IPS-18a (cell line): ENCODE measurements at regions not wholly inside any gene's neighbourhood (a gene's known extent, or its start where the extent isn't known, plus 50 kb on each side); places are given as distances from the start of the nearest gene placed in this dataset.

Source experiments
- H3K27ac ChIP-seq: one replicate; pipeline ENCODE4 v1.5.1; 2013; ENCODE audit warnings: low read length
- H3K27me3 ChIP-seq: one replicate; pipeline ENCODE4 v1.6.1; 2013; ENCODE audit warnings: mild to moderate bottlenecking, low read length; ENCODE audit not compliant: control insufficient read depth, insufficient read depth
- H3K36me3 ChIP-seq: one replicate; pipeline ENCODE4 v1.6.1; 2013; ENCODE audit warnings: low read depth, low read length; ENCODE audit not compliant: control insufficient read depth
- H3K4me1 ChIP-seq: one replicate; pipeline ENCODE4 v1.6.1; 2013; ENCODE audit warnings: low read depth, low read length; ENCODE audit not compliant: control insufficient read depth
- H3K4me3 ChIP-seq: one replicate; pipeline ENCODE4 v1.5.1; 2013; ENCODE audit warnings: low read length
- H3K9ac ChIP-seq: one replicate; pipeline ENCODE4 v1.6.1; 2013; ENCODE audit warnings: mild to moderate bottlenecking, low read length, moderate library complexity
- H3K9me3 ChIP-seq: one replicate; pipeline ENCODE4 v1.6.1; 2013; ENCODE audit warnings: low read depth, low read length; ENCODE audit not compliant: control insufficient read depth

DNA sequence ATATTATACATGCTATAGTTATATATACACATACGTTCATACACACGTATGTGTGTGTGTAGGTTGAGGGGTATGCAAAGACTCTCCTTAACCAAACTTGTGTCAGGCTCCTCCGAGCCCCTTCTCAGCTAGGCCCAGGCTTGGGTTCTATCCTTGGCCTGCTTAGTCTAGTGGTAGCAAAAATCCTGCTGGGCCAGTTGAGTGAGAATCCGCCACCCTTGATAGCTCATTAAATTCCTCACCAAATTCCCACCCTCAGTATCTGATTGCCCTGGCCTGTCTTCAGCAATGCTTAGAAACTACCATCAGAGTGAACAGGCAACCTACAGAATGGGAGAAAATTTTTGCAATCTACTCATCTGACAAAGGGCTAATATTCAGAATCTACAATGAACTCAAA is 126.5 kb downstream of the TSN start:
- H3K27ac ChIP-seq, result no peak overlapping the region
- no peaks in the 10 kb centered on the region for H3K36me3 ChIP-seq
- H3K4me3 ChIP-seq, result no peak overlapping the region
- H3K9ac ChIP-seq, result no peak overlapping the region
- no peaks in the 10 kb centered on the region for H3K9me3 ChIP-seq
- H3K4me1 ChIP-seq, result no peaks in the 10 kb centered on the region
- H3K27me3 ChIP-seq, result no peaks in the 10 kb centered on the region

GRCh38 chr2:121884078-121884477 is 128.6 kb downstream of the TSN start:
- H3K4me1 ChIP-seq, result no peaks in the 10 kb centered on the region
- H3K27me3 ChIP-seq, result no peaks in the 10 kb centered on the region
- H3K9ac ChIP-seq, result no peak overlapping the region
- H3K9me3 ChIP-seq, result no peaks in the 10 kb centered on the region
- H3K4me3 ChIP-seq, result no peak overlapping the region
- no peaks in the 10 kb centered on the region for H3K36me3 ChIP-seq
- no peak overlapping the region for H3K27ac ChIP-seq

DNA sequence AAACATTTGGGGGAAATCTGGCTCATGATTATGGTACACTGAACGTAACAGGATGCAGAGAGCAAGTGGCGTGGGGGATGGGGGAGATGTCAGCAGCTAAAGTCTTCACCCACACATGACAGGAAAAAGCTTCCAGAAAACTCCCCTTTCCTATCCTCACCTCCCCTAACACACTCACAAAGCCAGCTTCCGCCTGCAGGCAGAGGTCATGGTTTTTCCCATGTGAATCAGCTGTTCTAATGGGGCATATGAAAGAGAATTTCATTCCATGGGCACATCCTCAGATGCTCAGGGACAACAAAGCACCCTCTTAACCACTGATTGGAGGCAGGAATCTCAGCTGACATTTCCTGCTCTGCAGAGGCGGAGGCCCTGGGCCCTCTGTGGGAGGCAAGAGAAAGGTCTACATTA is 129.1 kb downstream of the TSN start:
- no peak overlapping the region for H3K4me3 ChIP-seq
- H3K9me3 ChIP-seq, result no peaks in the 10 kb centered on the region
- no peaks in the 10 kb centered on the region for H3K36me3 ChIP-seq
- no peaks in the 10 kb centered on the region for H3K27me3 ChIP-seq
- H3K27ac ChIP-seq, result no peak overlapping the region
- H3K4me1 ChIP-seq, result no peaks in the 10 kb centered on the region
- no peak overlapping the region for H3K9ac ChIP-seq

DNA sequence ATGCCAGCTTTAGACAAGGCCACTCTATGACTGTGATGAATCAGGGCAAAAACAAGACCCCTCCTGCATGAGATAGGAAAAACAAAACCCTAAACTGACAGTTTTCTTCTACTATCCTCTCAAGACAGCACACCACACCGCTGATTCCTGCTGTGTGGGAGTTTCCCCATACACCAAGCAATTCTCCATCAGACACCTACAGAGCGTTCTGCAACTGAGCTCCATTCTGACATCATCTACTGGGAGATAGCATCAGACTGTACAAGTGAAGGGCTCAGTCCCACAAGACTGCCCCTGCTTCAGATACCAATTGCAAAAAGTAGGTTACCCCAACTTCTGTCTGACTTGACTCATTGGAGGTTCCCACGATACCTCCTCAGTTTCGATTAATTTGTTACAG is 130.6 kb downstream of the TSN start:
- Histone ChIP-seq H3K4me1 (no peaks in the 10 kb centered on the region), H3K27me3 (no peaks in the 10 kb centered on the region), H3K27ac (no peak overlapping the region), H3K9ac (no peak overlapping the region), H3K36me3 (no peaks in the 10 kb centered on the region), H3K4me3 (no peak overlapping the region), H3K9me3 (no peaks in the 10 kb centered on the region)

GRCh38 chr2:121887513-121888188 is 132.2 kb downstream of the TSN start:
- H3K4me3 ChIP-seq, result no peak overlapping the region

GRCh38 chr2:121888189-121888557 is 132.7 kb downstream of the TSN start:
- Histone ChIP-seq H3K4me3 (no peak overlapping the region), H3K9me3 (no peaks in the 10 kb centered on the region), H3K27ac (no peak overlapping the region), H3K9ac (no peak overlapping the region), H3K36me3 (no peaks in the 10 kb centered on the region), H3K4me1 (no peaks in the 10 kb centered on the region), H3K27me3 (no peaks in the 10 kb centered on the region)

More at GRCh38 chr2:121887513-121888188, 132.2 kb downstream of the TSN start:
- Histone ChIP-seq H3K27me3 (no peaks in the 10 kb centered on the region), H3K9ac (no peak overlapping the region), H3K4me1 (no peaks in the 10 kb centered on the region), H3K27ac (no peak overlapping the region), H3K36me3 (no peaks in the 10 kb centered on the region), H3K9me3 (no peaks in the 10 kb centered on the region)

DNA sequence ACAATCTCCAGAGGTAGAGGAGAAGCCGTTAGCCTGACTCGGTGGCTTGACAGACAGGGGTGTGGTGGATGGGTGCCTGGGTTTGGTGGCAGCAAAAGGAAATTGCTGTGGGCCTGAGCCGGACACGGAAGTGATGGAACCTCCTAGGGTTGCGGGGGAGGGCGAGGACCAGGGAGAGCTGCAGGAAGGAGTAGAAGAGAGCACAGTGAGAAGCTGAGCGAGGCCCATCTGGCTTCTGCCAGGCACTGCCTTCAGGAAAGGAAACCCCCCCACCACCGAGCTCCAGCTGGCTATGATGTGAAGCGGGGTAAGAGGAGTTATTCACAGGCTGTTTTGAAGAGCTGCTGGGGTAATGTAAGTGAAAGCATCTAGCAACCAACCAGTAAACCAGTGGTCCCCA is 134.6 kb downstream of the TSN start:
- Histone ChIP-seq H3K4me1 (no peaks in the 10 kb centered on the region), H3K27ac (no peak overlapping the region), H3K9me3 (no peaks in the 10 kb centered on the region), H3K36me3 (no peaks in the 10 kb centered on the region), H3K27me3 (no peaks in the 10 kb centered on the region), H3K9ac (no peak overlapping the region), H3K4me3 (no peak overlapping the region)

- Histone ChIP-seq H3K9ac (no peak overlapping the region), H3K4me3 (no peak overlapping the region), H3K36me3 (no peaks in the 10 kb centered on the region), H3K27me3 (no peaks in the 10 kb centered on the region), H3K27ac (no peak overlapping the region), H3K4me1 (no peaks in the 10 kb centered on the region), H3K9me3 (no peaks in the 10 kb centered on the region)
Measured at GRCh38 chr2:121895723-121896571, 140.5 kb downstream of the TSN start.

DNA sequence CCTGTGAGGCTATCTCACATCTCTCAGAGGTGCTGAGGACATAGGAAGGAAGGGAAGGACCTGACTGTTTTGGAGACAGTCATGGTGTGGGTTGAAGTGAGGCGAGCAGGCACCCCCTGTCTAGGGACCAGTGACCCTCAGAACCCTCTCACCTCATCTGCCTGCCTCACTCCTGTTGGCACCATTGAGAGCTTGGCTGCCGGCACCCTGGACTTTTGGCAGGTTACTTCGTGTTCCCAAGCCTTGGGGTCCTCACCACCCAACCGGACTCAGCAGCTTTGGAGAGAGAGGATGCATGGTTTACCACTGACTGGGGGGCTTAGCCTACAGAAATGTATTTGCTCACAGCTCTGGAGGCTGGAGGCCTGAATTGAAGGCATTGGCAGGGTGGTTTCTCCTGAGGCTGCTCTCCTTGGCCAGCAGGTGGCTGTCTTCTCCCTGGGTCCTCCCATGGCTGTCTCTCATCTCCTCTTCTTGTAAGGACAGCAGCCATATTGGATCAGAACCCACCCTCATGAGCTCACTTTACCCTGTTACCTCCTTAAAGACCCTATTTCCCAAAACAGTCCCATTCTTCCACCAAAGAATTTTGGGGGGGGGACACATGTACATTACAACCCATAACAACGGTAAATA is 142.0 kb downstream of the TSN start:
- H3K9me3 ChIP-seq, result no peaks in the 10 kb centered on the region
- H3K27me3 ChIP-seq, result no peaks in the 10 kb centered on the region
- H3K27ac ChIP-seq, result no peak overlapping the region
- H3K36me3 ChIP-seq, result no peaks in the 10 kb centered on the region
- H3K4me3 ChIP-seq, result no peak overlapping the region
- H3K9ac ChIP-seq, result no peak overlapping the region
- H3K4me1 ChIP-seq, result no peaks in the 10 kb centered on the region

- Histone ChIP-seq H3K4me1 (no peaks in the 10 kb centered on the region), H3K27ac (no peak overlapping the region), H3K9ac (no peak overlapping the region), H3K9me3 (no peaks in the 10 kb centered on the region), H3K27me3 (no peaks in the 10 kb centered on the region), H3K36me3 (no peaks in the 10 kb centered on the region), H3K4me3 (no peak overlapping the region)
Measured at GRCh38 chr2:121898483-121898882, 143.0 kb downstream of the TSN start.

GRCh38 chr2:121900391-121900790 is 144.9 kb downstream of the TSN start:
- Histone ChIP-seq H3K4me1 (no peaks in the 10 kb centered on the region), H3K27me3 (no peaks in the 10 kb centered on the region), H3K36me3 (no peaks in the 10 kb centered on the region), H3K4me3 (no peak overlapping the region), H3K27ac (no peak overlapping the region), H3K9me3 (no peaks in the 10 kb centered on the region), H3K9ac (no peak overlapping the region)
